ENCODE measurements at regions not wholly inside any gene's neighbourhood (a gene's known extent, or its start where the extent isn't known, plus 50 kb on each side); places are given as distances from the start of the nearest gene placed in this dataset.

- TF ChIP-seq CTCF (IDR thresholded peaks at IDR 0.05; ENCODE audit: low read depth, low read length) = no peak
- H3K4me1 ChIP-seq = no peaks in the 10 kb centered on the region
- H3K36me3 ChIP-seq = no peaks in the 10 kb centered on the region
- no peaks in the 10 kb centered on the region for H3K27me3 ChIP-seq
- DNase-seq = no peak
- no peaks in the 10 kb centered on the region for H3K9me3 ChIP-seq
- H3K4me3 ChIP-seq (ENCODE audit: low read depth, low read length) = no peak overlapping the region
These were observed 1917.4 kb downstream of the OLFM4 start for GRCh38 chr13:54945973-54946372.

GRCh38 chr13:54949735-54950134 lies 1921.1 kb downstream of the OLFM4 start:
- Histone ChIP-seq H3K36me3 (no peaks in the 10 kb centered on the region), H3K4me3 (ENCODE audit: low read depth, low read length) (no peak overlapping the region), H3K9me3 (no peaks in the 10 kb centered on the region), H3K27me3 (no peaks in the 10 kb centered on the region), H3K4me1 (no peaks in the 10 kb centered on the region)
- no peak for TF ChIP-seq CTCF (IDR thresholded peaks at IDR 0.05; ENCODE audit: low read depth, low read length)
- no peak for DNase-seq

- H3K4me3 ChIP-seq (ENCODE audit: low read depth, low read length) = no peak overlapping the region
- H3K4me1 ChIP-seq = no peaks in the 10 kb centered on the region
- no peaks in the 10 kb centered on the region for H3K9me3 ChIP-seq
- no peak for DNase-seq
- peak; percentile 19 for TF ChIP-seq CTCF (IDR thresholded peaks at IDR 0.05; ENCODE audit: low read depth, low read length)
- H3K27me3 ChIP-seq = no peaks in the 10 kb centered on the region
- H3K36me3 ChIP-seq = no peaks in the 10 kb centered on the region
These were observed 1921.9 kb downstream of the OLFM4 start for GRCh38 chr13:54950546-54950945.

GRCh38 chr13:54953786-54954185 lies 1925.2 kb downstream of the OLFM4 start:
- TF ChIP-seq CTCF (IDR thresholded peaks at IDR 0.05; ENCODE audit: low read depth, low read length) = no peak

GRCh38 chr13:54958781-54959180 lies 1930.2 kb downstream of the OLFM4 start:
- no peak for TF ChIP-seq CTCF (IDR thresholded peaks at IDR 0.05; ENCODE audit: low read depth, low read length)
- Histone ChIP-seq H3K36me3 (no peaks in the 10 kb centered on the region), H3K9me3 (no peaks in the 10 kb centered on the region), H3K27me3 (no peaks in the 10 kb centered on the region), H3K4me1 (no peaks in the 10 kb centered on the region), H3K4me3 (ENCODE audit: low read depth, low read length) (no peak overlapping the region)
- DNase-seq = no peak

More at GRCh38 chr13:54953786-54954185, 1925.2 kb downstream of the OLFM4 start:
- no peak for DNase-seq
- Histone ChIP-seq H3K4me3 (ENCODE audit: low read depth, low read length) (no peak overlapping the region), H3K36me3 (no peaks in the 10 kb centered on the region), H3K27me3 (no peaks in the 10 kb centered on the region), H3K4me1 (no peaks in the 10 kb centered on the region), H3K9me3 (no peaks in the 10 kb centered on the region)

GRCh38 chr13:54965881-54966280 lies 1937.3 kb downstream of the OLFM4 start:
- no peak overlapping the region for H3K4me3 ChIP-seq (ENCODE audit: low read depth, low read length)
- no peaks in the 10 kb centered on the region for H3K27me3 ChIP-seq
- no peaks in the 10 kb centered on the region for H3K9me3 ChIP-seq
- H3K36me3 ChIP-seq = no peaks in the 10 kb centered on the region
- TF ChIP-seq CTCF (IDR thresholded peaks at IDR 0.05; ENCODE audit: low read depth, low read length) = no peak
- no peak for DNase-seq
- no peaks in the 10 kb centered on the region for H3K4me1 ChIP-seq
